T follicular helper cell (primary cell): ENCODE measurements at regions not wholly inside any gene's neighbourhood (a gene's known extent, or its start where the extent isn't known, plus 50 kb on each side); places are given as distances from the start of the nearest gene placed in this dataset.
"Not testable (repeated sequence)": the region's sequence is repeated elsewhere in the genome, so short reads cannot be mapped to it uniquely, and the experiment has no call there.

ENCODE experiments used
- DNase-seq: peaks from one replicate; pipeline ENCODE4 v3.0.0-alpha.2; 2020; ENCODE audit warnings: low read depth

DNA sequence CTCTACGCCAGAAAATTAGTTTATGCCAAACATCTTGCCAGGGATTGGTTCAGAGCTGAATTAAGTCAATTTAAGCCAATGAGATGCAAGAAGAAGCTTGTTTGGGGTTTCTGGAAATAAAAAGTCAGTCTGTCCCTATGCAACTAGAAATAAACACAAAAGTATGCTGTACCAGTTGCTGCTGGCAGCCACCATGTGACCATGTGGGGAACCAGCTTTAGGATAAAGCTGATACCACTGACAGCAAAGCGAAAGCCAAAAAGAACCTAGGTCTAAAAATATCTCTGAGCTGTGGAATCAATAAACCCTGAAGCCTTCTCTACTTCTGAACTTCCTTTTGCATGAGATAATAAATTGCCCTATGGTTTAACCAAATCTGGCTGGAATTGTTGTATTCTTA, 181.8 kb upstream of the PARD3B start:
- DNase-seq = no peak

GRCh38 chr2:204364860-204365535, 180.3 kb upstream of the PARD3B start:
- DNase-seq = no peak

DNA sequence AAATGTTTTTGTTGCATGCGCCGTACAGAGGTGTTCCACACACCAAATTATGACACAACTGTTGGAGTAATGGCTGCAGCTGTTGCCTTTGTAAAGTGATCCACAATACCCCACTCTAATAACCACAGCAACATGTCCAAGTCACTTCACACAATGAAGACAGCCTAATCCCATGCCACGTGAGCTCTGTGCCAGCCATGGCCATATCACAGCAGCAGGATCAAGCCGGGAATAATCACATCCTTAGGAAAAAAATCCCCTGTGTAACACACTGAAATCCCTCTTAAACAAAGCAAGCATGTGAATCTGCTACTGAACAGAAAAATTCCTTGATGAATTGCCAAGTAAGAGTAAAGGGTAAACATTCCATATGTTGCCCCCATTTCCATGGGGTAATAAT, 179.5 kb upstream of the PARD3B start:
- no peak for DNase-seq

- DNase-seq = no peak
Measured at GRCh38 chr2:204367466-204367865, 177.8 kb upstream of the PARD3B start.

- DNase-seq = no peak
Measured at GRCh38 chr2:204370172-204370718, 175.0 kb upstream of the PARD3B start.

- no peak for DNase-seq
Measured at GRCh38 chr2:204373942-204374341, 171.3 kb upstream of the PARD3B start.

- no peak for DNase-seq
Measured at GRCh38 chr2:204380141-204380881, 165.0 kb upstream of the PARD3B start.

GRCh38 chr2:204386668-204387067, 158.6 kb upstream of the PARD3B start:
- DNase-seq = no peak

- no peak for DNase-seq
Measured at GRCh38 chr2:204389120-204389519, 156.2 kb upstream of the PARD3B start.

- no peak for DNase-seq
Measured at GRCh38 chr2:204389856-204390255, 155.4 kb upstream of the PARD3B start.

DNA sequence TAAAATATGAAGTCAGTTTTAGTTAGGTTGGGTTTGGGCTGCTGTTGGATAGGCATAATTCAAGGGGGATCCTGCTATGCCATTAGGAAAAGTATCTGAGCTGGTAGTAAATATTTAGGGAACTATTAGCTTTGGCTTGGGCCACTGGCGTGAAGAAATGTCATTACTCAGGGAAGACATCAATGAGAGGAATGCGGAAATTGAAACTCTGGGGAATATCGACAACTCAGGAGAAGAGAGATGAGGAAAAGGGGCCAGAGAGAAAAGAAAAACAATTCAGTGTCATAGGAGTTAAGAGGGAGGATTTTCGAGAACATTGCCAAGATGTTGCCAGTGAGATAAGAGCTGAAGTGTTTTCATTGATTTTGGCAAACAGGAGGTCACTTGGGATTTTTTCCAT, 149.7 kb upstream of the PARD3B start:
- no peak for DNase-seq

DNA sequence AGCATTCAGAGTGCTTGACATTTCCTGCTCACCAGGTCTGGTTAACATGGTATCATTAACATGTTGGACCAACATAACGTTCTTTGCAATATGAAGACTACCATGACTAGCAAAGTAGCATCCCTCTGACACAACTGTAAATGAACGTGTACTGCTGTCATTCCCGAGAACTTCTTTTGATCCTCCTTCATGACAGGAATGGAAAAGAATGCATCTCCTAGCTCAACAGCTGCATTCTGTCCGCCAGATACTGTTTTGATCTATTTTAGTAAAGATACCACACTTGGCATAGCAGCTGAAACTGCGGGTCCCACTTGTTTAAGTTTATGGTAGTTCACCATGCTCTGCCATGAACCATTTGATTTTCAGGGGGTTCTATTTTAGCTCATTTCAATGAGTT, 144.2 kb upstream of the PARD3B start:
- DNase-seq = no peak

DNA sequence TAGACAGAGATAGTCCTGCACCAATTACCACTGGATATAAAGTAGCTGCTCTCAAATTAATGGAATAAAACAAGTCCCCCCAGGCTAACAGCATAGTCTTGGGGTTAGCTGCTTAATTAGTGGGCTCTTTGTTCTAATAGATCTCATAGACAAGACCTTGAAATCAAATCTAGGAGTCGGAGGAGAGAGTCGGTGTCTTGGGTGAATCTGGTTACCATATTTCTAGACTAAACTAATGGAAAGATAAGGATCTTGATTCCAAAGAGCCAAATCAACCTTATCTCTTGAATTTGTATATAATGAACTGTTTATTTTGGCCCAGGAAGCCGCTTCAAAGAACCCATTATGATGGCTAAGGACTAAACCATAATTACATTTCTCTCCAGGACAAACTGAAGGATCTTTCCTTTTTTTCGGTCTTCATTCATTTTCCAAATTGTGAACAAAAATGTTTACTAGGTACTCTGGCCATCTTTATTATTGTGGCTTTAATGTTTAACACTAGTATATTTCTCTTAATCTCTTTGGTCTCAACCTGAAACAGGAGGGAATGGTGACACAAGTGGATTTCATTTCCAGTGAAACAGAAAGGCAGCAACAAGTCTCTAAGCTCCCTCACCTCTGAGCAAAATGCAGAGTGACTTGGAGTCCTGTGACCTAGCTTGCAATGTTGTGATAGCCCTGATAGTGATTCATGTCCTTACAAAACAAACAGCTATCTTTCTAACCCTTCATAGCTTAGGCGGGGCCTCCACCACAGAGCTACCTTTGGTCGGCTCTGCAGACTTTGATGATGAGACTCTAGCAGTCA, 137.9 kb upstream of the PARD3B start:
- no peak for DNase-seq

GRCh38 chr2:204412782-204413181, 132.5 kb upstream of the PARD3B start:
- not testable (repeated sequence) for DNase-seq

DNA sequence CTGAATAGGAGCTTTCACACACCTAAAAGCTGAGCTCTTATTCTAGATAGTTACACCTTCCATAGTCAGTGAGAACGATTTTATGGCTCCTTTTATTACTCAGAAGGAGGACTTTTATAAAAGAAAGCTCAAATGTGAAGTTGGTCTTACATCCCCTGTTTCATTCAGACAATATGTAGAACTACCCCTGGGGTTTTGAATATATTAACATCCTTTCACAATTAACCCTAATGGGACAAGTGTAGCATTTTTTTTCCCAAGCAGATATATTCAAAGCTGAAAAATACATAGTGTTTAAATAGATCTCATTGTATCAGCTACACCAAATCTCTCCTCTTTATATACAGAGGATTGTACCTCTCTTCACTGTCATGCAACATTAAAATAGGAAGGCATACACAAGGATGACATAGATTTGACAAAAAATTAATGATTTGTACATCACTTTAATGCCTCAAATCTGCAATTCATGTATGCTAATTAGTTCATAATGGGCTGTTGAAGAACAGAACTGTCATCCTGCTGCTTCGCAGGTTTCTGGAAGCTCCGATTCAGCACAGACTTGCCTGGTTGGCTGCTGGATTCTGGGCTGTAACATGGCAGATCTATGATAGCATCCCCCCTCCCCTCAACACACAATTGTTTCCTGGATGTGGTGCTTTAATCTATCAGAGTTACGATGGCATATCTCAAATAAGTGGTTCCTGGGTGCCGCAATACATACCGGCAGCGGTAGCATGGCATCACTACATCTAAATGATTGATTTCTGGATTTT, 129.7 kb upstream of the PARD3B start:
- DNase-seq = no peak

GRCh38 chr2:204416236-204416635, 129.0 kb upstream of the PARD3B start:
- no peak for DNase-seq

DNA sequence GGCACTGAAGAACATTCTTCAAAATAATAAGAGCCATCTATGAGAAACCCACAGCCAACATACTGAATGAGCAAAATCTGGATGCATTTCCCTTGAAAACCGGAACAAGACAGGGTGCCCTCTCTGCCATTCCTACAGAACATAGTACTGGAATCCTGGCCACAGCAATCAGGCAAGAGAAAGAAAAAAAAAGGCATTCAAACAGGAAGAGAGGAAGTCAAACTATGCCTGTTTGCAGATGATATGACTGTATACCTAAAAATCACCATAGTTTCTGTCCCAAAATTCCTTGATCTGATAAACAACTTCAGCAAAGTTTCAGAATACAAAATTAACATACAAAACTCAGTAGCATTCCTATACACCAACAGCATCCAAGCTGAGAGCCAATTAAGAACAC, 119.5 kb upstream of the PARD3B start:
- no peak for DNase-seq

GRCh38 chr2:204428675-204429074, 116.6 kb upstream of the PARD3B start:
- DNase-seq = no peak

DNA sequence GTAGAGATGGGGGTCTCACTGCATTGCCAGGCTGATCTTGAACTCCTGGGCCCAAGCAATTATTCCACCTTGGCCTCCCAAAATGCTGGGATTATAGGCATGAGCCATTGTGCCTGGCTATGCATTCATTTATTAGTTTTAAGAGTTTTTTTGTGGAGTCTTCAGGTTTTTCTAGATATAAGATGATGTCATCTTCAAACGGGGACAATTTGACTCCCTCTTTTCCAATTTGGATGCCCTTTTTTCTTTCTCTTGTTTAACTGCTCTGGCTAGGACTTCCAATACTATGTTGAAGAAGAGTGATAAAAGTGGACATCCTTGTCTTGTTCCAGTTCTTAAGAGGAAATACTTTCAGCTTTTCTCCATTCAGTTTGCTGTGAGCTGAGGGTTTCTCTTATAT, 113.7 kb upstream of the PARD3B start:
- DNase-seq = no peak

- no peak for DNase-seq
Measured at GRCh38 chr2:204432196-204432595, 113.1 kb upstream of the PARD3B start.

GRCh38 chr2:204434660-204435462, 110.4 kb upstream of the PARD3B start:
- no peak for DNase-seq
